ENCODE measurements at regions not wholly inside any gene's neighbourhood (a gene's known extent, or its start where the extent isn't known, plus 50 kb on each side); places are given as distances from the start of the nearest gene placed in this dataset.

GRCh38 chr7:79540592-79540991, 87.1 kb upstream of the MAGI2 start:
- TF ChIP-seq CTCF (conservative IDR thresholded peaks at IDR 0.05; ENCODE audit: low read depth, low read length) = no peak
- TF ChIP-seq EZH2phosphoT487 (IDR thresholded peaks at IDR 0.05; ENCODE audit: borderline replicate concordance, low read length) = no peak

Data from PC-3 (cell line).